ENCODE measurements at regions not wholly inside any gene's neighbourhood (a gene's known extent, or its start where the extent isn't known, plus 50 kb on each side); places are given as distances from the start of the nearest gene placed in this dataset.

GRCh38 chr4:100754751-100755150 is 236.9 kb upstream of the EMCN start:
- H3K36me3 ChIP-seq: no peaks in the 10 kb centered on the region
- no peak for TF ChIP-seq CTCF (IDR thresholded peaks at IDR 0.05)
- H3K4me3 ChIP-seq (ENCODE audit: low read depth in 1 of 2, low read length in 1 of 2): no peak overlapping the region
- no peaks in the 10 kb centered on the region for H3K9me3 ChIP-seq
- H3K27ac ChIP-seq: peak overlapping the region; percentile 17
- H3K27me3 ChIP-seq: no peaks in the 10 kb centered on the region
- H3K4me1 ChIP-seq (ENCODE audit: control insufficient read depth in 1 of 2, insufficient read depth in 1 of 2, low read depth in 1 of 2, low read length in 1 of 2): peaks cover 6 to 15% of the 10 kb centered on the region in 2 experiments

- no peaks in the 10 kb centered on the region for H3K4me1 ChIP-seq (ENCODE audit: control insufficient read depth in 1 of 2, insufficient read depth in 1 of 2, low read depth in 1 of 2, low read length in 1 of 2)
Measured at GRCh38 chr4:100746141-100746739, 228.4 kb upstream of the EMCN start.

GRCh38 chr4:100742045-100742444 is 224.2 kb upstream of the EMCN start:
- H3K27ac ChIP-seq: no peak overlapping the region
- no peak for TF ChIP-seq CTCF (IDR thresholded peaks at IDR 0.05)
- H3K9me3 ChIP-seq: no peaks in the 10 kb centered on the region
- H3K36me3 ChIP-seq: no peaks in the 10 kb centered on the region
- no peak overlapping the region for H3K4me3 ChIP-seq (ENCODE audit: low read depth in 1 of 2, low read length in 1 of 2)
- no peaks in the 10 kb centered on the region for H3K4me1 ChIP-seq (ENCODE audit: control insufficient read depth in 1 of 2, insufficient read depth in 1 of 2, low read depth in 1 of 2, low read length in 1 of 2)
- H3K27me3 ChIP-seq: no peaks in the 10 kb centered on the region

More at GRCh38 chr4:100746141-100746739, 228.4 kb upstream of the EMCN start:
- no peaks in the 10 kb centered on the region for H3K36me3 ChIP-seq
- H3K9me3 ChIP-seq: no peaks in the 10 kb centered on the region
- H3K4me3 ChIP-seq (ENCODE audit: low read depth in 1 of 2, low read length in 1 of 2): no peak overlapping the region
- H3K27ac ChIP-seq: no peak overlapping the region
- no peaks in the 10 kb centered on the region for H3K27me3 ChIP-seq
- TF ChIP-seq CTCF (IDR thresholded peaks at IDR 0.05): no peak

- Histone ChIP-seq H3K4me1 (ENCODE audit: control insufficient read depth in 1 of 2, insufficient read depth in 1 of 2, low read depth in 1 of 2, low read length in 1 of 2) (no peaks in the 10 kb centered on the region), H3K4me3 (ENCODE audit: low read depth in 1 of 2, low read length in 1 of 2) (no peak overlapping the region), H3K27me3 (no peaks in the 10 kb centered on the region), H3K9me3 (no peaks in the 10 kb centered on the region), H3K27ac (no peak overlapping the region), H3K36me3 (no peaks in the 10 kb centered on the region)
- TF ChIP-seq CTCF (IDR thresholded peaks at IDR 0.05): no peak
Measured at GRCh38 chr4:100739426-100739825, 221.6 kb upstream of the EMCN start.

- Histone ChIP-seq H3K4me3 (ENCODE audit: low read depth in 1 of 2, low read length in 1 of 2) (no peak overlapping the region), H3K27ac (no peak overlapping the region)
Measured at GRCh38 chr4:100738196-100739165, 220.7 kb upstream of the EMCN start.

More at GRCh38 chr4:100738196-100739165, 220.7 kb upstream of the EMCN start:
- Histone ChIP-seq H3K36me3 (no peaks in the 10 kb centered on the region), H3K4me1 (ENCODE audit: control insufficient read depth in 1 of 2, insufficient read depth in 1 of 2, low read depth in 1 of 2, low read length in 1 of 2) (no peaks in the 10 kb centered on the region), H3K9me3 (no peaks in the 10 kb centered on the region), H3K27me3 (no peaks in the 10 kb centered on the region)
- no peak for TF ChIP-seq CTCF (IDR thresholded peaks at IDR 0.05)
